ENCODE measurements at regions not wholly inside any gene's neighbourhood (a gene's known extent, or its start where the extent isn't known, plus 50 kb on each side); places are given as distances from the start of the nearest gene placed in this dataset.
A peak's percentile ranks its signal among the peaks of the same experiment; 100 is the strongest.

DNA sequence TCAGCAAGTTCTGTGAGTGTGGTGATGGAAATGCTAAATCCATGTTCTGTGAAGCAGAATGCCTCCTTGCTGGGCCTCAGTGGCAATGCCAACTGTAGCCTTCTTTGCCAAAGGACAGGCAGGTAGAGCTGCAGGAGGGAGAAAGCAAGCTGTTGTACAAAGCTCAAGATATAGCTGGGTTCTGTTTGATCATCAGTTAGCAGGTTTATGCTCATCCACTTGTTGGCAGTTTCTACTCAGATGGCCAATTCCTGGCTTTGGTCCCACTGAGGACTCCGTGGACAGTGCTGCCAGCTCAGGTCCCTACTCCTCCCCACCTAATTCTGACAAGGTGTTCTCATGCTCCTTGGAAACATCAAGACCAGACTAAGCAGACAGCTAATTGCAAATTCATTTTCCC lies 65.1 kb downstream of the PRSS23 start:
- intact Hi-C loops (cut with micrococcal nuclease): no loop called here
- RAD21 ChIA-PET (ENCODE audit: low non-redundant PET in 1 of 2, low total read pairs in 2 of 2, uncharacterized antibody in 2 of 2, unreplicated experiment in 2 of 2): no interaction called here
- H3K9me3 ChIP-seq (ENCODE audit: control insufficient read depth in 1 of 2, insufficient read depth in 1 of 2, low read depth in 1 of 2, low read length in 2 of 2): no peaks in the 10 kb centered on the region
- H3K4me3 ChIP-seq (replicated peaks in 1 of 2; ENCODE audit: low read depth in 1 of 2, low read length in 2 of 2): no peak overlapping the region
- TF ChIP-seq SIN3A (IDR thresholded peaks at IDR 0.05; ENCODE audit: low read depth) (no peak), CEBPB (IDR thresholded peaks at IDR 0.05; ENCODE audit: low read depth) (no peak), ZNF274 (IDR thresholded peaks at IDR 0.05; ENCODE audit: low read depth, low read length) (no peak), JUND (IDR thresholded peaks at IDR 0.05) (no peak), CBX3 (IDR thresholded peaks at IDR 0.05; ENCODE audit: low read depth) (no peak), RAD21 (IDR thresholded peaks at IDR 0.05; ENCODE audit: low read depth) (no peak), ZFX (IDR thresholded peaks at IDR 0.05) (no peak), FOSL1 (IDR thresholded peaks at IDR 0.05; ENCODE audit: low read depth) (no peak), POLR2A (IDR thresholded peaks at IDR 0.05; ENCODE audit: borderline replicate concordance, extremely low read depth, insufficient read depth, insufficient read length) (no peak)
- TF ChIP-seq, protein P1, sequence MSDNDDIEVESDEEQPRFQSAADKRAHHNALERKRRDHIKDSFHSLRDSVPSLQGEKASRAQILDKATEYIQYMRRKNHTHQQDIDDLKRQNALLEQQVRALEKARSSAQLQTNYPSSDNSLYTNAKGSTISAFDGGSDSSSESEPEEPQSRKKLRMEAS (IDR thresholded peaks at IDR 0.05): no peak
- H3K4me1 ChIP-seq (ENCODE audit: control insufficient read depth in 1 of 2, insufficient read depth in 2 of 2, low read length in 2 of 2): no peaks in the 10 kb centered on the region
- no peaks in the 10 kb centered on the region for H3K36me3 ChIP-seq (ENCODE audit: control insufficient read depth in 1 of 2, insufficient read depth in 2 of 2, low read length in 2 of 2)
- H2AFZ ChIP-seq (ENCODE audit: low read depth, low read length, poor library complexity, severe bottlenecking): no peak overlapping the region
- DNase-seq (ENCODE audit: low read depth, low spot score) (no peak), ATAC-seq (no peak)
- H3K27me3 ChIP-seq (ENCODE audit: insufficient read depth, low read length): no peaks in the 10 kb centered on the region
- no peak overlapping the region for H3K9ac ChIP-seq (ENCODE audit: low read length)
- no peaks in the 10 kb centered on the region for H3K79me2 ChIP-seq (ENCODE audit: insufficient read depth, low read length)
- POLR2A ChIA-PET: no interaction called here
- no TSS peak for BruUV-seq (replicated peaks)
- H3K9me2 ChIP-seq (ENCODE audit: insufficient read depth): no peaks in the 10 kb centered on the region
- H3K27ac ChIP-seq (ENCODE audit: low read depth, low read length): no peak overlapping the region
- CTCF ChIA-PET: no interaction called here
- H4K20me1 ChIP-seq (ENCODE audit: insufficient read depth): no peaks in the 10 kb centered on the region
- H3K4me2 ChIP-seq (ENCODE audit: low read length): no peak overlapping the region

DNA sequence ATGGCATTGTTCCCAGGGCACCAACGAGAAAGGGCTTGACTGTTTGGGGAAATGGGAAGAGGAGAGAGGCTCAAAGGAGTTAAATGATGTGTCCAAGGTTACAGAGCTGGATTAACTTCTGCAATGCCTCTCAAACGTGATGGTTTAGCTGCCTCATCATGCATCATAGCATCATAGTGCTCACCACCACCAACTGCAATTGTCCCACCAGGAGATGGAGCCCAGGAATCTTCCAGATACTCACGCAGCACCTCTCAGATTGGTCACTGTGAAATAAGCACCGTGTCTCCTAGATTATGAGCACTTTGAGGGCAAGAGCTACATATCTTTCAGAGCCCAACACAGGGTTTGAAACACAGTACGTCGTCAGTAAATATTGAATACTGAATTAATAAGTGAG lies 69.2 kb downstream of the PRSS23 start:
- CTCF ChIA-PET: interaction anchor here (1.1 to 2.0 kb wide), 3 partner anchors 25 to 419 kb away, joined by 4 to 34 read pairs (median 6); no protein-coding TSS in a partner anchor

More for the DNA sequence above, 69.2 kb downstream of the PRSS23 start:
- Histone ChIP-seq H4K20me1 (ENCODE audit: insufficient read depth) (no peaks in the 10 kb centered on the region), H3K9me3 (ENCODE audit: control insufficient read depth in 1 of 2, insufficient read depth in 1 of 2, low read depth in 1 of 2, low read length in 2 of 2) (no peaks in the 10 kb centered on the region), H3K36me3 (ENCODE audit: control insufficient read depth in 1 of 2, insufficient read depth in 2 of 2, low read length in 2 of 2) (no peaks in the 10 kb centered on the region), H2AFZ (ENCODE audit: low read depth, low read length, poor library complexity, severe bottlenecking) (peak overlapping the region; percentile 88), H3K4me1 (ENCODE audit: control insufficient read depth in 1 of 2, insufficient read depth in 2 of 2, low read length in 2 of 2) (no peaks in the 10 kb centered on the region), H3K9me2 (ENCODE audit: insufficient read depth) (no peaks in the 10 kb centered on the region), H3K27ac (ENCODE audit: low read depth, low read length) (no peak overlapping the region), H3K4me2 (ENCODE audit: low read length) (no peak overlapping the region), H3K4me3 (replicated peaks in 1 of 2; ENCODE audit: low read depth in 1 of 2, low read length in 2 of 2) (no peak overlapping the region), H3K9ac (ENCODE audit: low read length) (no peak overlapping the region), H3K27me3 (ENCODE audit: insufficient read depth, low read length) (no peaks in the 10 kb centered on the region), H3K79me2 (ENCODE audit: insufficient read depth, low read length) (no peaks in the 10 kb centered on the region)
- ChIA-PET RAD21 (ENCODE audit: low non-redundant PET in 1 of 2, low total read pairs in 2 of 2, uncharacterized antibody in 2 of 2, unreplicated experiment in 2 of 2) (no interaction called here), POLR2A (no interaction called here)
- TF ChIP-seq SP1 (IDR thresholded peaks at IDR 0.05; ENCODE audit: low read depth) (no peak), CTCF (IDR thresholded peaks at IDR 0.05 in 2 of 3, conservative IDR thresholded peaks at IDR 0.05 in 1 of 3; ENCODE audit: borderline replicate concordance in 1 of 3, insufficient read depth in 1 of 3, low read depth in 2 of 3, low read length in 2 of 3) (no peak), POLR2AphosphoS5 (IDR thresholded peaks at IDR 0.05; ENCODE audit: low read depth, low read length) (no peak), EGR1 (IDR thresholded peaks at IDR 0.05; ENCODE audit: low read depth) (no peak), CEBPB (IDR thresholded peaks at IDR 0.05; ENCODE audit: low read depth) (no peak), SRF (IDR thresholded peaks at IDR 0.05; ENCODE audit: low read depth) (no peak)
- no TSS peak for BruUV-seq (replicated peaks)
- ATAC-seq (peak; percentile 35), DNase-seq (ENCODE audit: low read depth, low spot score) (no peak)
- intact Hi-C loops (cut with micrococcal nuclease): no loop called here

Measured in HCT116 (cell line).